ENCODE measurements at regions not wholly inside any gene's neighbourhood (a gene's known extent, or its start where the extent isn't known, plus 50 kb on each side); places are given as distances from the start of the nearest gene placed in this dataset.

GRCh38 chr6:51108563-51109234 lies 290.0 kb downstream of the TFAP2B start:
- no peak for DNase-seq (ENCODE audit: low read depth, low spot score)
- Histone ChIP-seq H4K20me1 (ENCODE audit: control insufficient read depth, extremely low read depth, insufficient read depth, low read length) (no peaks in the 10 kb centered on the region), H3K79me2 (ENCODE audit: control insufficient read depth, insufficient read depth, low read length) (no peaks in the 10 kb centered on the region), H3K27ac (ENCODE audit: control insufficient read depth, insufficient read depth, low read length) (no peak overlapping the region), H3K9me1 (ENCODE audit: control insufficient read depth, extremely low read depth, insufficient read depth, low read length) (no peaks in the 10 kb centered on the region), H3K4me3 (ENCODE audit: control insufficient read depth in 2 of 3, extremely low read depth in 1 of 3, insufficient read depth in 2 of 3, low read depth in 1 of 3, low read length in 3 of 3) (no peak overlapping the region), H2AFZ (ENCODE audit: control insufficient read depth, low read length) (no peak overlapping the region), H3K4me1 (ENCODE audit: control insufficient read depth, extremely low read depth, insufficient read depth, low read length) (no peaks in the 10 kb centered on the region), H3K9me3 (ENCODE audit: control insufficient read depth, low read depth, low read length) (no peaks in the 10 kb centered on the region), H3K4me2 (ENCODE audit: control insufficient read depth, extremely low read depth, insufficient read depth, low read depth, low read length) (no peak overlapping the region), H3K27me3 (ENCODE audit: control insufficient read depth, extremely low read depth, insufficient read depth, low read length) (no peaks in the 10 kb centered on the region), H3K36me3 (ENCODE audit: control insufficient read depth in 2 of 2, extremely low read depth in 1 of 2, insufficient read depth in 2 of 2, low read length in 2 of 2) (no peaks in the 10 kb centered on the region), H3K9ac (ENCODE audit: control insufficient read depth, extremely low read depth, insufficient read depth, low read length) (no peak overlapping the region)
- no peak for TF ChIP-seq CTCF (optimal IDR thresholded peaks at IDR 0.05 in 1 of 3, IDR thresholded peaks at IDR 0.05 in 1 of 3, conservative IDR thresholded peaks at IDR 0.05 in 1 of 3; ENCODE audit: extremely low read depth in 1 of 3, insufficient read depth in 2 of 3, low read length in 3 of 3)
- no peak for TF ChIP-seq EZH2 (IDR thresholded peaks at IDR 0.05; ENCODE audit: low read length)
- dilution Hi-C loops (cut with MboI; ENCODE audit: extremely low pct_ligation_motif_present, low sequenced_read_pairs): no loop called here
- FAIRE-seq: no peak

- Histone ChIP-seq H3K4me1 (ENCODE audit: control insufficient read depth, extremely low read depth, insufficient read depth, low read length) (no peaks in the 10 kb centered on the region), H3K27ac (ENCODE audit: control insufficient read depth, insufficient read depth, low read length) (no peak overlapping the region), H4K20me1 (ENCODE audit: control insufficient read depth, extremely low read depth, insufficient read depth, low read length) (no peaks in the 10 kb centered on the region), H3K9me1 (ENCODE audit: control insufficient read depth, extremely low read depth, insufficient read depth, low read length) (no peaks in the 10 kb centered on the region), H3K27me3 (ENCODE audit: control insufficient read depth, extremely low read depth, insufficient read depth, low read length) (no peaks in the 10 kb centered on the region), H3K36me3 (ENCODE audit: control insufficient read depth in 2 of 2, extremely low read depth in 1 of 2, insufficient read depth in 2 of 2, low read length in 2 of 2) (no peaks in the 10 kb centered on the region), H3K9ac (ENCODE audit: control insufficient read depth, extremely low read depth, insufficient read depth, low read length) (no peak overlapping the region), H3K4me2 (ENCODE audit: control insufficient read depth, extremely low read depth, insufficient read depth, low read depth, low read length) (no peak overlapping the region), H3K9me3 (ENCODE audit: control insufficient read depth, low read depth, low read length) (no peaks in the 10 kb centered on the region), H3K79me2 (ENCODE audit: control insufficient read depth, insufficient read depth, low read length) (no peaks in the 10 kb centered on the region), H3K4me3 (ENCODE audit: control insufficient read depth in 2 of 3, extremely low read depth in 1 of 3, insufficient read depth in 2 of 3, low read depth in 1 of 3, low read length in 3 of 3) (no peak overlapping the region), H2AFZ (ENCODE audit: control insufficient read depth, low read length) (no peak overlapping the region)
- FAIRE-seq: no peak
- dilution Hi-C loops (cut with MboI; ENCODE audit: extremely low pct_ligation_motif_present, low sequenced_read_pairs): no loop called here
- DNase-seq (ENCODE audit: low read depth, low spot score): no peak
- no peak for TF ChIP-seq CTCF (optimal IDR thresholded peaks at IDR 0.05 in 1 of 3, IDR thresholded peaks at IDR 0.05 in 1 of 3, conservative IDR thresholded peaks at IDR 0.05 in 1 of 3; ENCODE audit: extremely low read depth in 1 of 3, insufficient read depth in 2 of 3, low read length in 3 of 3)
- no peak for TF ChIP-seq EZH2 (IDR thresholded peaks at IDR 0.05; ENCODE audit: low read length)
Measured at GRCh38 chr6:51112731-51113130, 294.1 kb downstream of the TFAP2B start.

All from keratinocyte (primary cell).